VCaP (cell line): ENCODE measurements at regions not wholly inside any gene's neighbourhood (a gene's known extent, or its start where the extent isn't known, plus 50 kb on each side); places are given as distances from the start of the nearest gene placed in this dataset.

Experiments used
- H3K27ac ChIP-seq: fragments of 450-650 bp; 2 replicates; pipeline ENCODE4 v1.5.1; 2017
- TF ChIP-seq, protein P1 (sequence below): fragments of 450-650 bp; conservative IDR thresholded peaks from 2 replicates; pipeline ENCODE4 v1.5.1; 2017; ENCODE audit warnings: mild to moderate bottlenecking, moderate library complexity

DNA sequence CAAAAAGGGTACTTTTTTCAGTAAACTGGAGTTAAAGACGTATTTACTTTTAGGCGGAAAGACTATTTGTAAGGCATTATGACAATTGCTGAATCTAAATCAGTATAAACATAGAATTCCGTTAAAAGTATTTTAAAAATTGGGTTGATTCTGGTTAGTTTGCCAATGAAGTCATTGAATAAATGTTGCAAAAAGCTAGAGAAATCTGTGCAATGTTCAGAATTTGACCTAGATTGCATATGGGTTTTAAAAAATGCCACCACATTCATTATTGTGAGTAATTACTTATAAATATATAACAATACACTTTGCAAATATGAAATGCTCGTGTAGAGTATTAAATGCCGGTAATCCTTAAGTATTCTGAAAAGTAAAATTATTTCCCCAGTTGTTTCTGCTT is 116.5 kb upstream of the EEF1E1 start:
- H3K27ac ChIP-seq: no peak overlapping the region

GRCh38 chr6:8215631-8216030 is 113.3 kb upstream of the EEF1E1 start:
- no peak overlapping the region for H3K27ac ChIP-seq
- TF ChIP-seq, protein P1, sequence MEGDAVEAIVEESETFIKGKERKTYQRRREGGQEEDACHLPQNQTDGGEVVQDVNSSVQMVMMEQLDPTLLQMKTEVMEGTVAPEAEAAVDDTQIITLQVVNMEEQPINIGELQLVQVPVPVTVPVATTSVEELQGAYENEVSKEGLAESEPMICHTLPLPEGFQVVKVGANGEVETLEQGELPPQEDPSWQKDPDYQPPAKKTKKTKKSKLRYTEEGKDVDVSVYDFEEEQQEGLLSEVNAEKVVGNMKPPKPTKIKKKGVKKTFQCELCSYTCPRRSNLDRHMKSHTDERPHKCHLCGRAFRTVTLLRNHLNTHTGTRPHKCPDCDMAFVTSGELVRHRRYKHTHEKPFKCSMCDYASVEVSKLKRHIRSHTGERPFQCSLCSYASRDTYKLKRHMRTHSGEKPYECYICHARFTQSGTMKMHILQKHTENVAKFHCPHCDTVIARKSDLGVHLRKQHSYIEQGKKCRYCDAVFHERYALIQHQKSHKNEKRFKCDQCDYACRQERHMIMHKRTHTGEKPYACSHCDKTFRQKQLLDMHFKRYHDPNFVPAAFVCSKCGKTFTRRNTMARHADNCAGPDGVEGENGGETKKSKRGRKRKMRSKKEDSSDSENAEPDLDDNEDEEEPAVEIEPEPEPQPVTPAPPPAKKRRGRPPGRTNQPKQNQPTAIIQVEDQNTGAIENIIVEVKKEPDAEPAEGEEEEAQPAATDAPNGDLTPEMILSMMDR: no peak

More for the DNA sequence above, 116.5 kb upstream of the EEF1E1 start:
- TF ChIP-seq, protein P1: no peak

DNA sequence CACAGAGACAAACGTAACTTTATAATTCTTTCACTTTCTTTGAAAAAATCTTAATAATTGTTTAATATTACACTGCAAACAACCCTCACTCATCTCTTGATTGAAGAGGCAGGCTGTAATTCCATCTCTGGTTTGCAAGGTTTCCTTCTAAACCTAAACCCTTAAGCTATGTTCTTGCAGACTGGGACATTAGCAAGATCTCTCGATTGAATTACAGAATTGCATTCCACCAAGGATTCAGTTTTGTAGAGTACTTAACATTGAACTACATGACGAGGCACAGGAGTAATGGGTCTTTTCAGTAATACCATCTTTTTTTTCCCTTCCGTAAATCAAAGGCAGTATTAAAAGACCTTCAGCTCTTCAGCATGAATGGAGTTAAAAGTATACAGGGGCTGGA is 111.6 kb upstream of the EEF1E1 start:
- no peak overlapping the region for H3K27ac ChIP-seq
- TF ChIP-seq, protein P1: no peak

DNA sequence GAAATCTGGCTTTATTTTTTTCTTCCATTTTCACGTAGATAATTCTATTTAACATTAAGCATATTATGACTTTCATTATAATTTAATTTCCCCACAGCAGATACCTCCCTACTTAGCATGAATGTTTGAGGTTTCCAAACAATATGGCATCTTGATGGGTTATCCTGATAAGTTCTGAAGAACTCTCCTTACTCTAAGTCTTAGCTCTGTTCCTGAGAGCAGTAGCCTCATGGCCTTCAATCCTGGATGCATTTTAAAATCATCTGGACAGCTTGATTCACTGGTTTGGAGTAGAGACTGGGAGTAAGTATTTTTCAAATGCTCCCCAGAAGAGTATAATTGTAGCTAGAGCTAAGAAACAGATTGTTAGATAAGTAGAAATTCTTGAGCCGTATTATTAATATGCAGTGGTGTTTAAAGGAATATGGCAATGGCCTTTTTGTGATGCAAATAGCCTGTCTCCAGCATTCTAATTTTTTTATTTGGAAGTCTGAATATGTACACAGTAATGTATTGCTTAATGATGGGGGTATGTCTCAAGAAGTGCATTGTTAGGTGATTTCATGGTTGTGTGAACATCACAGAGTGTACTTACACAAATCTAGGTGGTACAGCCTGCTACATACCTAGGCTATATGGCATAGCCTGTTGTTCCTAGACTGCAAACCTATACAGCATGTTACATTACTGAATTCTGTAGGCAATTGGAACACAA is 110.5 kb upstream of the EEF1E1 start:
- TF ChIP-seq, protein P1: no peak
- no peak overlapping the region for H3K27ac ChIP-seq

GRCh38 chr6:8207869-8208191 is 105.5 kb upstream of the EEF1E1 start:
- TF ChIP-seq, protein P1: no peak
- H3K27ac ChIP-seq: no peak overlapping the region

DNA sequence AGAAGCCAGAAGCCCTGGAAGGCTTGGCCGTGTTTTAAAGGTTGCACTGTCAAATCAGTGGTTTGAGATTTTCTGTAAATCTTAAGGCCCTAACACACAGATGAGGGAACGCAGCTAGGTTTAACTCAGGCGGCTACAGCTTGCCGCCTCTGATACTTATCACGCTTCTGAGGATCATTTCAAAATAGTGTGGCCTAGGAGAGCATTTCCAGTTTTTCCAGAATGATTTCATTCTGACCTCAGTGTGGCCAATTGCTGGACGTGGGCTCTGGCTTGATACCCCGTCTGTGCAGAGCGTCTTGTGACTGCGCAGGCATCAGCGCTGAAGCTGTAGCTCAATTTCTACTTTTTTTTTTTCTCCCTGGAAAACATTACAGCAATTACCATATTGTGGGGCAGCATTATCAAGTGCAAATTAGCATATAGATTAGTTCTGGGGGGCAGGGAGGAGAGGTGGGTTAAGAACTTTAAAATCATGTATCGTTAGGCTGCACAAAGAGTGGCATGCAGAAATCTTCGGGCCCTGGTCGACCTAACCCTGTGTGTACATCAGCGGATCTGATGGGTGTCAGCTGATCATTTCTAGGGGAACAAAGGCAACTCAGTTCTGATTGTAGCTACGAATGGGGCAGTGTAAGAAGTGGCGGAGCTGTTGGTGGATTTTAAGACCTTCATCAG is 105.0 kb upstream of the EEF1E1 start:
- TF ChIP-seq, protein P1: no peak
- no peak overlapping the region for H3K27ac ChIP-seq

DNA sequence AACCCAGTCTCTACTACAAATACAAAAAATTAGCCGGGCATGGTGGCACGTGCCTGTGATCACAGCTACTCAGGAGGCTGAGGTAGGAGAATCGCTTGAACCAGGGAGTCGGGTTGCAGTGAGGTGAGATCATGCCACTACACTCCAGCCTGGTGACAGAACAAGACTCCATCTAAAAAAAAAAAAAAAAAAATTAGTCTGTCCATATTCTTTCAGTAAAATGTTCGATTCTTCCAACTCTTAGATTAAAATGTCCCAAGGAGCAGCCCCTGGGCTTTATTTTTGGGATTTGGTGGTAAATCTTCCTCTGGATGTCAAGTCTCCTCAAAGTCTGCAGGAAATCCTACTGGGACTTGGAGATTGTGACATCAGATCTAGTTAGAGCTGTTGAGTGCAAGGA is 101.0 kb upstream of the EEF1E1 start:
- TF ChIP-seq, protein P1: no peak
- H3K27ac ChIP-seq: no peak overlapping the region
